Activated CD4-positive, alpha-beta T cell treated with anti-CD3 and anti-CD28 coated beads for 24 hours (primary cell): ENCODE measurements at regions not wholly inside any gene's neighbourhood (a gene's known extent, or its start where the extent isn't known, plus 50 kb on each side); places are given as distances from the start of the nearest gene placed in this dataset.
"Not testable (repeated sequence)": the region's sequence is repeated elsewhere in the genome, so short reads cannot be mapped to it uniquely, and the experiment has no call there.

Source experiments
- DNase-seq, 2 donors: peaks; one replicate each; pipeline ENCODE4 v3.0.0-alpha.2; 2020; ENCODE audit warnings: low read depth in 2 of 2

- DNase-seq: no peak
Observed at GRCh38 chr2:61675204-61675603, 137.0 kb upstream of the XPO1 start.

GRCh38 chr2:61671561-61672315 lies 133.6 kb upstream of the XPO1 start:
- no peak for DNase-seq

- no peak for DNase-seq
Observed at GRCh38 chr2:61670591-61671501, 132.7 kb upstream of the XPO1 start.

- no peak for DNase-seq
Observed at GRCh38 chr2:61664190-61664589, 126.0 kb upstream of the XPO1 start.

- DNase-seq: no peak
Observed at GRCh38 chr2:61662990-61663389, 124.8 kb upstream of the XPO1 start.

- DNase-seq: no peak
Observed at GRCh38 chr2:61660511-61661388, 122.6 kb upstream of the XPO1 start.

GRCh38 chr2:61658841-61659780 lies 121.0 kb upstream of the XPO1 start:
- no peak for DNase-seq

- not testable (repeated sequence) for DNase-seq
Observed at GRCh38 chr2:61649946-61650345, 111.8 kb upstream of the XPO1 start.

GRCh38 chr2:61649021-61649420 lies 110.9 kb upstream of the XPO1 start:
- DNase-seq: no peak

GRCh38 chr2:61647044-61647443 lies 108.9 kb upstream of the XPO1 start:
- no peak for DNase-seq

GRCh38 chr2:61645911-61646310 lies 107.8 kb upstream of the XPO1 start:
- no peak for DNase-seq

- DNase-seq: not testable (repeated sequence)
Observed at GRCh38 chr2:61643153-61643552, 105.0 kb upstream of the XPO1 start.

- DNase-seq: no peak
Observed at GRCh38 chr2:61640406-61640805, 102.2 kb upstream of the XPO1 start.

GRCh38 chr2:61639721-61640120 lies 101.6 kb upstream of the XPO1 start:
- no peak for DNase-seq

GRCh38 chr2:61636686-61637085 lies 98.5 kb upstream of the XPO1 start:
- DNase-seq: no peak

GRCh38 chr2:61634512-61634911 lies 96.4 kb upstream of the XPO1 start:
- no peak for DNase-seq

GRCh38 chr2:61633250-61633649 lies 95.1 kb upstream of the XPO1 start:
- DNase-seq: no peak

- DNase-seq: no peak
Observed at GRCh38 chr2:61632276-61633169, 94.4 kb upstream of the XPO1 start.

GRCh38 chr2:61631321-61631720 lies 93.2 kb upstream of the XPO1 start:
- no peak for DNase-seq

- no peak for DNase-seq
Observed at GRCh38 chr2:61626827-61627226, 88.7 kb upstream of the XPO1 start.
